MCF 10A (cell line): ENCODE measurements at regions not wholly inside any gene's neighbourhood (a gene's known extent, or its start where the extent isn't known, plus 50 kb on each side); places are given as distances from the start of the nearest gene placed in this dataset.

ENCODE experiments used
- BruUV-seq: library from RNA; stranded (reverse); fragments of 400-500 nt; replicated peaks from 2 replicates; lab custom pipeline; 2021; lab: Mats Ljungman, UMichigan
- CTCF ChIA-PET: fragments of 300-600 bp; sonication (Branson Sonifier 250); formaldehyde crosslinking; extraction: SDS; loops from one replicate; lab custom pipeline; 2021; ENCODE audit warnings: antibody characterized with exemption, inconsistent platforms; lab: Yijun Ruan, JAX
- POLR2A ChIA-PET: fragments of 300-600, 350-650 bp; sonication (Branson Sonifier 250); formaldehyde crosslinking; extraction: SDS; loops from one replicate; lab custom pipeline; 2020; ENCODE audit warnings: antibody characterized with exemption, inconsistent platforms; lab: Yijun Ruan, JAX
- DNase-seq: peaks from one replicate; pipeline ENCODE4 v3.0.0-alpha.2; 2018; ENCODE audit not compliant: unreplicated experiment
- H3K27ac Mint-ChIP-seq: one replicate; pipeline ENCODE4 v1.8.0; 2022; ENCODE audit warnings: mild to moderate bottlenecking, low read depth, mixed read lengths; ENCODE audit not compliant: unreplicated experiment
- H3K27me3 Mint-ChIP-seq: one replicate; pipeline ENCODE4 v1.8.0; 2022; ENCODE audit warnings: mixed read lengths; ENCODE audit not compliant: insufficient read depth, unreplicated experiment
- H3K36me3 Mint-ChIP-seq: one replicate; pipeline ENCODE4 v1.8.0; 2022; ENCODE audit warnings: mild to moderate bottlenecking, moderate library complexity, mixed read lengths; ENCODE audit not compliant: insufficient read depth, unreplicated experiment
- H3K4me1 Mint-ChIP-seq: one replicate; pipeline ENCODE4 v1.8.0; 2022; ENCODE audit warnings: mixed read lengths; ENCODE audit not compliant: insufficient read depth, unreplicated experiment
- H3K4me3 Mint-ChIP-seq: one replicate; pipeline ENCODE4 v1.8.0; 2022; ENCODE audit warnings: mild to moderate bottlenecking, moderate library complexity, mixed read lengths; ENCODE audit not compliant: unreplicated experiment
- H3K9me3 Mint-ChIP-seq: one replicate; pipeline ENCODE4 v1.8.0; 2022; ENCODE audit warnings: mixed read lengths; ENCODE audit not compliant: unreplicated experiment
- intact Hi-C: fragments of 100-400 bp; cut with micrococcal nuclease; formaldehyde crosslinking; loops from 2 replicates; pipeline ENCODE4 v1.14.1; 2022
- TF ChIP-seq, protein P1 (sequence below): fragments of 200-600 bp; IDR thresholded peaks from one replicate; pipeline ENCODE4 v1.8.0; 2022; ENCODE audit warnings: antibody characterized with exemption, mild to moderate bottlenecking; ENCODE audit not compliant: unreplicated experiment

DNA sequence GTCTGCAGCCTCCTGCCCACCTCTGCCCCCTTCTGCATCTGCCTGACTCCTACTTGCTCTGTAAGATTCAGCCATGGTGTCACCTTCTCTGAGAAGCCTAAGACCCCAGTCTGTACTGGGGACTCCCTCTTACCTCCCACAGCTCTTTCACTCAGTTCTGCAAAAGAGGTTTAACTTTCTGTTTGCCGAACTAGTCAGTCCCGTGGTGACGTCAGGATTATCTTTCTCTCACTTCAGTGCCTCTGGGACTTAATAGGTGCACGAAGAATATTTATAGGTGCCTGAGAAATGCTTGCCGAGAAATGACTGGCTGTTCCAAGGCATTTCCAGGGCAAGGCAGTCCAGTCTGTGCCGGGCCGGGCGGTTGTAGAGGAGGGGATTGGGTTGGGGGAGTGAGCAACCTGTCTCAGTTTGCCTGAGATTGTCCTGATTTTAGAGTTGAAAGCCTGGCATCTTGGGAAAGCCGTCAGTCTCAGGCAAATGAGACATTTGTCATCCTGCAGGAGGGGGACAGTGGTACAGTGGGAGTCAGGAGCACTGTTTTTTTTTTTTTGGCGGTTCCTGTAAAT is 227.5 kb upstream of the NPVF start:
- ChIA-PET CTCF (interaction anchor here (0.6 kb wide), 1 partner anchor 60 kb away, joined by 3 read pairs; no protein-coding TSS in a partner anchor), POLR2A (no interaction called here)
- Mint-ChIP-seq H3K36me3 (no peaks in the 10 kb centered on the region), H3K4me1 (no peaks in the 10 kb centered on the region), H3K9me3 (no peaks in the 10 kb centered on the region), H3K4me3 (no peak overlapping the region), H3K27me3 (peaks cover 73% of the 10 kb centered on the region), H3K27ac (no peak overlapping the region)
- DNase-seq: no peak
- BruUV-seq: no TSS peak
- TF ChIP-seq, protein P1, sequence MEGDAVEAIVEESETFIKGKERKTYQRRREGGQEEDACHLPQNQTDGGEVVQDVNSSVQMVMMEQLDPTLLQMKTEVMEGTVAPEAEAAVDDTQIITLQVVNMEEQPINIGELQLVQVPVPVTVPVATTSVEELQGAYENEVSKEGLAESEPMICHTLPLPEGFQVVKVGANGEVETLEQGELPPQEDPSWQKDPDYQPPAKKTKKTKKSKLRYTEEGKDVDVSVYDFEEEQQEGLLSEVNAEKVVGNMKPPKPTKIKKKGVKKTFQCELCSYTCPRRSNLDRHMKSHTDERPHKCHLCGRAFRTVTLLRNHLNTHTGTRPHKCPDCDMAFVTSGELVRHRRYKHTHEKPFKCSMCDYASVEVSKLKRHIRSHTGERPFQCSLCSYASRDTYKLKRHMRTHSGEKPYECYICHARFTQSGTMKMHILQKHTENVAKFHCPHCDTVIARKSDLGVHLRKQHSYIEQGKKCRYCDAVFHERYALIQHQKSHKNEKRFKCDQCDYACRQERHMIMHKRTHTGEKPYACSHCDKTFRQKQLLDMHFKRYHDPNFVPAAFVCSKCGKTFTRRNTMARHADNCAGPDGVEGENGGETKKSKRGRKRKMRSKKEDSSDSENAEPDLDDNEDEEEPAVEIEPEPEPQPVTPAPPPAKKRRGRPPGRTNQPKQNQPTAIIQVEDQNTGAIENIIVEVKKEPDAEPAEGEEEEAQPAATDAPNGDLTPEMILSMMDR: no peak
- intact Hi-C loops: no loop called here

DNA sequence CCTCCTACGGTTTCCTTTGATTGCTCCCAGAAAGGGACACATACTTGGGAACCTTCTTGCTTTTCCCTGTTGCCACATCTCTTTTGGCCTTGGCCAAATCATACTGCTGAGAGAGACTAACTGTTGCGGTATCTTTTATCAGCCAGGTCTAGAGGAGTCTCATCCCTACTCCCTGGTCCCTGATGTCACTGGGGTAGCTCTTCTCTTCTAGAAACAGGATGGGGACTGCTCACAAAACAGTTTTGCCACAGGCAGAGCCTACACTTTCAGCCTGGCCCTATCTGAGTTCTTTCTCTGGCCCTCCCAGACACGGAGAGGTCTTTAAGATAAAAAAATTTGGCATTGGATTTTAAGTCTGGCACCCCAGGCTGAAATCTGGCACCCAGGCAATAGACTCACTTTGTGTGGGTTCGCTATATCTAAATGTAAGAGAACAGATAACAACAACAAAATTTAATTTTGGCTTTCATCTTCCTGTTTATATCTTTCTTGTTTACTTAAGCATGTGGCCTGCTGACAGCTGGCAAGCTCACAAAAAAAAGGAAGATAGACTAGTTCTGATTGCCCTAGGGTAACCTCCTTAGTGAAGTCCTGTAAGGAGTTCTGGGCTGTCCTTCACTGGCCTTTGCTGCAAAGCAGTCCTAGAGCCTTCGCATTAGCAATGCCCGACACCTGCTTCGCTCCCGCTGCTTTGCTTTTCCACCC is 228.3 kb upstream of the NPVF start:
- no peak overlapping the region for H3K4me3 Mint-ChIP-seq
- intact Hi-C loops: no loop called here
- no peak for DNase-seq
- CTCF ChIA-PET: interaction anchor here (0.6 kb wide), 1 partner anchor 61 kb away, joined by 3 read pairs; no protein-coding TSS in a partner anchor
- H3K4me1 Mint-ChIP-seq: no peaks in the 10 kb centered on the region
- no TSS peak for BruUV-seq
- no peak overlapping the region for H3K27ac Mint-ChIP-seq
- POLR2A ChIA-PET: no interaction called here
- peaks cover 82% of the 10 kb centered on the region for H3K27me3 Mint-ChIP-seq
- H3K36me3 Mint-ChIP-seq: no peaks in the 10 kb centered on the region
- TF ChIP-seq, protein P1: no peak
- no peaks in the 10 kb centered on the region for H3K9me3 Mint-ChIP-seq

DNA sequence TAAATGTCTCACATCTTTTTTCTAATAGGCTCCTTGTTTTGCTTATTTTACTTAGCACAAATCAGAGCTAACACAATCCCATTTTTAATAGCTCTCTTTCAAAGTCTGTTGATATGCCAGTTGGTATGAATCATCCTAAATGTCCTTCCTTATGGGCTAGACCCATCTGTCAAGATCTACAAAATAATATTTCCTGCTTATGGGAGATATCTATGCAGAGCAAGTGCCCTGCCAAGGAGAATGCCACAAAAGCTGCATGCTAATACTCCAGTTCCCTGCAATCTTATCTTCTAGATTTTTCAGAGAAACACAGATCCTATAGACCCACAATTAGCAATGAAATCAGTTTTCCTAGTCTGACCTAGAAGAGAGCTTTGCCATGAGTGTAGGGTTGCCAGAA is 230.8 kb upstream of the NPVF start:
- ChIA-PET POLR2A (interaction anchor here (0.7 kb wide), 1 partner anchor 19 kb away, joined by 3 read pairs; no protein-coding TSS in a partner anchor), CTCF (no interaction called here)
- DNase-seq: no peak
- Mint-ChIP-seq H3K9me3 (no peaks in the 10 kb centered on the region), H3K4me1 (no peaks in the 10 kb centered on the region), H3K27ac (no peak overlapping the region), H3K36me3 (no peaks in the 10 kb centered on the region), H3K27me3 (peaks cover 95% of the 10 kb centered on the region), H3K4me3 (no peak overlapping the region)
- BruUV-seq: no TSS peak
- TF ChIP-seq, protein P1: no peak
- intact Hi-C loops: no loop called here

DNA sequence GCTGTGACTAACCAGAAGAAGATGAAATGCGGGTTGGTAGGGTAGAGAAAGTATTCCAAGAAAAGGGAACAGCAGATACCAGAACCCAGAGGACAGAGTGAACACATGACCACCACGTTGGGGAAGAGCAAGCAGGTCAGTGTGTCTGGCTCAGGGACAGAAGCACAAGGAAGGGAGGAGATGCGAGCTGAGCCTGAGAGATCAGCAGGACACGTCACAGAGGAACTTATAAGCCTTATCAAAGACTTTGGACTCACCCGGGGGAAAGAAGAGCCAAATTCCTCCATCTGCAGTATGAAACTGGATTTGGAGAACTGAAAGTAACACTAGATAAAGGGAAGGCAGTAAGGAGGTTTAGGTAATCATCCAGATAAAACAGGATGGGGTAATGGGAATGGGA is 232.1 kb upstream of the NPVF start:
- ChIA-PET CTCF (no interaction called here), POLR2A (no interaction called here)
- no peaks in the 10 kb centered on the region for H3K9me3 Mint-ChIP-seq
- H3K36me3 Mint-ChIP-seq: no peaks in the 10 kb centered on the region
- intact Hi-C loops: no loop called here
- TF ChIP-seq, protein P1: no peak
- no TSS peak for BruUV-seq
- H3K4me3 Mint-ChIP-seq: no peak overlapping the region
- no peaks in the 10 kb centered on the region for H3K4me1 Mint-ChIP-seq
- no peak overlapping the region for H3K27ac Mint-ChIP-seq
- H3K27me3 Mint-ChIP-seq: peaks cover 94% of the 10 kb centered on the region
- no peak for DNase-seq
